Hepatocyte (in vitro differentiated cells): ENCODE measurements at regions not wholly inside any gene's neighbourhood (a gene's known extent, or its start where the extent isn't known, plus 50 kb on each side); places are given as distances from the start of the nearest gene placed in this dataset.
A peak's percentile ranks its signal among the peaks of the same experiment; 100 is the strongest.

Experiments used
- DNase-seq: peaks from one replicate; pipeline ENCODE4 v3.0.0-alpha.2; 2016; ENCODE audit warnings: low spot score
- H2AFZ ChIP-seq: fragments of 200-600 bp; sonication (generic); 2 replicates; pipeline ENCODE4 v1.6.0; 2016; ENCODE audit warnings: antibody characterized with exemption, mild to moderate bottlenecking
- H3K27ac ChIP-seq: fragments of 200-600 bp; sonication (generic); 2 replicates; pipeline ENCODE4 v1.5.1; 2016; ENCODE audit warnings: mild to moderate bottlenecking
- H3K27me3 ChIP-seq: fragments of 200-600 bp; sonication (generic); 2 replicates; pipeline ENCODE4 v1.6.1; 2016
- H3K36me3 ChIP-seq: fragments of 200-600 bp; sonication (generic); replicated peaks from 2 replicates; pipeline ENCODE4 v1.5.1; 2016; ENCODE audit warnings: low read depth; ENCODE audit not compliant: insufficient read depth
- H3K4me1 ChIP-seq: fragments of 200-600 bp; sonication (generic); 2 replicates; pipeline ENCODE4 v1.5.1; 2016; ENCODE audit warnings: mild to moderate bottlenecking, moderate library complexity; ENCODE audit not compliant: insufficient read depth
- H3K4me2 ChIP-seq: fragments of 200-600 bp; sonication (generic); 2 replicates; pipeline ENCODE4 v1.6.0; 2016
- H3K4me3 ChIP-seq: fragments of 200-600 bp; sonication (generic); 2 replicates; pipeline ENCODE4 v1.5.1; 2016; ENCODE audit warnings: mild to moderate bottlenecking
- H3K79me2 ChIP-seq: fragments of 200-600 bp; sonication (generic); 2 replicates; pipeline ENCODE4 v1.6.0; 2017; ENCODE audit warnings: mild to moderate bottlenecking
- H3K9me2 ChIP-seq: fragments of 200-600 bp; sonication (generic); replicated peaks from 2 replicates; pipeline ENCODE4 v1.6.0; 2017; ENCODE audit warnings: mild to moderate bottlenecking; ENCODE audit not compliant: insufficient read depth
- H3K9me3 ChIP-seq: fragments of 200-600 bp; sonication (generic); 2 replicates; pipeline ENCODE4 v1.5.1; 2016; ENCODE audit warnings: low read depth, mild to moderate bottlenecking
- H4K20me1 ChIP-seq: fragments of 200-600 bp; sonication (generic); 2 replicates; pipeline ENCODE4 v1.6.0; 2016; ENCODE audit warnings: mild to moderate bottlenecking; ENCODE audit not compliant: insufficient read depth, poor library complexity, severe bottlenecking
- CTCF ChIP-seq: fragments of 200-600 bp; sonication (generic); IDR thresholded peaks from 2 replicates; pipeline ENCODE4 v1.5.1; 2016; ENCODE audit warnings: antibody characterized with exemption, mild to moderate bottlenecking; ENCODE audit not compliant: poor library complexity
- EZH2 ChIP-seq: fragments of 200-600 bp; sonication (generic); IDR thresholded peaks from 2 replicates; pipeline ENCODE4 v1.6.1; 2016; ENCODE audit warnings: antibody characterized with exemption, mild to moderate bottlenecking, borderline replicate concordance
- EZH2phosphoT487 ChIP-seq: fragments of 200-600 bp; sonication (generic); IDR thresholded peaks from one replicate; pipeline ENCODE4 v1.6.1; 2018; ENCODE audit warnings: antibody characterized with exemption, mild to moderate bottlenecking, low read depth, moderate library complexity; ENCODE audit not compliant: unreplicated experiment, severe bottlenecking
- WGBS: methylation state at CpG from one replicate; pipeline ENCODE4 v1.1.6; 2016; ENCODE audit warnings: low lambda C conversion rate; ENCODE audit errors: missing lambda C conversion rate; 5-methylcytosine and 5-hydroxymethylcytosine counted together

DNA sequence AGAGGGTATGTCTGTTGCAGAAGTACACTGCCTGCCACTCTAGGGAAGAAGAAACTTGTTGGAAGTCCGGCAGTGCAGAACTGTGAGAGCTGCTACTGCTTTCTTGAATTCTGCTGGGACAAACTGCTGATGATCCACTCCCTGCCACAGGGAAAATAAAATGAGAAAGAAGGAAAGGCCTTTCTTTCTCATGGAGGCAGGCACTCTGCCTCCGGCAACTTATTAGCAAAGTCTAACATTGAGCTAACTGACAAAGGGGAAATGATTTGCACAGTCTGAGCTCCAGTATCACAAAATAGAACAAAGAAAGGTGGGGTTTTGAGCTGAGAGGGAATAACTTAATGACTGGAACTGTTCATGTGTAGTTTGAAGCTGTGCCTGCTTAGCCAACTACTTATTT lies 134.6 kb downstream of the AASDHPPT start:
- no peak overlapping the region for H2AFZ ChIP-seq
- H4K20me1 ChIP-seq: no peaks in the 10 kb centered on the region
- no peaks in the 10 kb centered on the region for H3K9me2 ChIP-seq
- 73% methylated on average over 2 of the region's 2 CpGs for WGBS
- H3K9me3 ChIP-seq: no peaks in the 10 kb centered on the region
- H3K79me2 ChIP-seq: no peaks in the 10 kb centered on the region
- peak overlapping the region; percentile 86 for H3K27ac ChIP-seq
- no peak overlapping the region for H3K4me2 ChIP-seq
- H3K27me3 ChIP-seq: no peaks in the 10 kb centered on the region
- H3K4me1 ChIP-seq: peaks cover 30% of the 10 kb centered on the region
- H3K36me3 ChIP-seq: no peaks in the 10 kb centered on the region
- no peak for TF ChIP-seq EZH2
- TF ChIP-seq CTCF: no peak
- TF ChIP-seq EZH2phosphoT487: no peak
- no peak for DNase-seq
- H3K4me3 ChIP-seq: no peak overlapping the region

DNA sequence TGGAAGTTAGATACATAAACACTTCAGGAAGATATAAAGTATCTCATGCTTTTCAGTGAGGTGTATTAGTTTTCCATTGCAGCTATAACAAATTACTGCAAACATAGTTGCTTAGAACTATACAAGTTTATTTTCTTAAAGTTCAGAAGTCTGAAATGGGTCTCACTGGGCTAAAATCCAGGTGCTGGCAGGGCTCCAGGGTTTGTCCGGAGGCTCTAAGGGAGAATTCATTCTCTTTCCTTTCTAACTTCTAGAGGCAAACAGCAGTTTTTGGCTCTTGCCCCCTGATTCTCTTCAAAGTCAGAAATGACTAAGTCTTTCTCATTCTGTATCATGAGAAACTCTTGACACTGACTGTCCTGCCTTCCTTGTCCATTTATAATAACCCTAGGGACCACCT lies 138.8 kb downstream of the AASDHPPT start:
- H3K79me2 ChIP-seq: no peaks in the 10 kb centered on the region
- no peak overlapping the region for H2AFZ ChIP-seq
- no peaks in the 10 kb centered on the region for H4K20me1 ChIP-seq
- H3K4me2 ChIP-seq: peak overlapping the region; percentile 3
- no peak overlapping the region for H3K4me3 ChIP-seq
- no peaks in the 10 kb centered on the region for H3K9me2 ChIP-seq
- DNase-seq: no peak
- 52% methylated on average over 1 of the region's 1 CpG for WGBS
- H3K4me1 ChIP-seq: peaks cover 27% of the 10 kb centered on the region
- no peaks in the 10 kb centered on the region for H3K27me3 ChIP-seq
- no peaks in the 10 kb centered on the region for H3K9me3 ChIP-seq
- TF ChIP-seq EZH2: no peak
- no peak for TF ChIP-seq EZH2phosphoT487
- TF ChIP-seq CTCF: no peak
- no peaks in the 10 kb centered on the region for H3K36me3 ChIP-seq
- H3K27ac ChIP-seq: peak overlapping the region; percentile 42

DNA sequence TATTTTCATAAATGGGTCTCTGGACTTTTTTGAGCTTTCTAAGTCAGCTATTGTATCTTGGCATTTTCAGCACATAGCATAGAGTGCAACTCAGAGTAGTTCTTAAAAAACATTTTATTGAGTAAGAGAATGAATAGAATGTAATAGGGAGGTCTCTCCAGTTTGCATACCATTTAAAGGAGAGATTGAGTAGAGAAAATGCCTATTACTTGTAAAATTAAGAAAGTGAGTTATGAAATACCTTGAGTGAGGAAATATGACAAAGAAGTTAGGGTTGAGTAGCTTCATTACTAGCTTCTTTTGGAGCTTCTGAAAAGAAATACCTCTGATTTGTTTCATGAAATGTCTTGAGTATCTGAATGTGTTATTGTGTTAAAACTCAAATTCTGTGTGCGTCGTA lies 140.0 kb downstream of the AASDHPPT start:
- TF ChIP-seq EZH2 (no peak), EZH2phosphoT487 (no peak), CTCF (no peak)
- no peaks in the 10 kb centered on the region for H3K36me3 ChIP-seq
- H3K4me2 ChIP-seq: peak overlapping the region; percentile 3
- no peak overlapping the region for H3K4me3 ChIP-seq
- no peak for DNase-seq
- peaks cover 15% of the 10 kb centered on the region for H3K4me1 ChIP-seq
- WGBS: 93% methylated on average over 2 of the region's 2 CpGs
- H2AFZ ChIP-seq: no peak overlapping the region
- H3K27me3 ChIP-seq: no peaks in the 10 kb centered on the region
- H4K20me1 ChIP-seq: no peaks in the 10 kb centered on the region
- H3K27ac ChIP-seq: peak overlapping the region; percentile 42
- no peaks in the 10 kb centered on the region for H3K9me2 ChIP-seq
- H3K79me2 ChIP-seq: no peaks in the 10 kb centered on the region
- H3K9me3 ChIP-seq: no peaks in the 10 kb centered on the region

GRCh38 chr11:106218106-106218505 lies 140.6 kb downstream of the AASDHPPT start:
- WGBS: 83% methylated on average over 3 of the region's 3 CpGs
- no peaks in the 10 kb centered on the region for H3K9me3 ChIP-seq
- peak overlapping the region; percentile 42 for H3K27ac ChIP-seq
- TF ChIP-seq EZH2: no peak
- no peak for TF ChIP-seq EZH2phosphoT487
- TF ChIP-seq CTCF: no peak
- no peak overlapping the region for H3K4me2 ChIP-seq
- H3K9me2 ChIP-seq: no peaks in the 10 kb centered on the region
- H3K4me1 ChIP-seq: peaks cover 10% of the 10 kb centered on the region
- no peak overlapping the region for H2AFZ ChIP-seq
- no peaks in the 10 kb centered on the region for H4K20me1 ChIP-seq
- no peaks in the 10 kb centered on the region for H3K79me2 ChIP-seq
- H3K4me3 ChIP-seq: no peak overlapping the region
- DNase-seq: no peak
- H3K36me3 ChIP-seq: no peaks in the 10 kb centered on the region
- H3K27me3 ChIP-seq: no peaks in the 10 kb centered on the region
